ENCODE measurements at regions not wholly inside any gene's neighbourhood (a gene's known extent, or its start where the extent isn't known, plus 50 kb on each side); places are given as distances from the start of the nearest gene placed in this dataset.

- WGBS, 2 experiments (ENCODE audit: insufficient coverage in 2 of 2): 92 to 93% methylated on average over 12 to 16 of the region's 16 CpGs
- no peaks in the 10 kb centered on the region for H3K4me1 ChIP-seq (ENCODE audit: control insufficient read depth, insufficient read depth, low read length, poor library complexity, severe bottlenecking)
- no peak overlapping the region for H3K4me3 ChIP-seq (ENCODE audit: extremely low read depth, insufficient read depth, low read length, poor library complexity, severe bottlenecking)
- H3K36me3 ChIP-seq (ENCODE audit: control insufficient read depth, insufficient read depth, low read length): no peaks in the 10 kb centered on the region
- peaks cover 19% of the 10 kb centered on the region for H3K9me3 ChIP-seq (ENCODE audit: control insufficient read depth, low read length)
- H3K27ac ChIP-seq (ENCODE audit: low read depth, low read length, severe bottlenecking): no peak overlapping the region
Observed at GRCh38 chr9:134564431-134565170, 77.0 kb upstream of the COL5A1 start.

- H3K27ac ChIP-seq (ENCODE audit: low read depth, low read length, severe bottlenecking): no peak overlapping the region
- WGBS, 2 experiments (ENCODE audit: insufficient coverage in 2 of 2): 94 to 98% methylated on average over 7 to 10 of the region's 14 CpGs
- H3K4me1 ChIP-seq (ENCODE audit: control insufficient read depth, insufficient read depth, low read length, poor library complexity, severe bottlenecking): no peaks in the 10 kb centered on the region
Observed at GRCh38 chr9:134565316-134565915, 76.2 kb upstream of the COL5A1 start.

GRCh38 chr9:134566196-134566847 lies 75.3 kb upstream of the COL5A1 start:
- peaks cover 19% of the 10 kb centered on the region for H3K9me3 ChIP-seq (ENCODE audit: control insufficient read depth, low read length)
- no peak overlapping the region for H3K27ac ChIP-seq (ENCODE audit: low read depth, low read length, severe bottlenecking)
- H3K4me3 ChIP-seq (ENCODE audit: extremely low read depth, insufficient read depth, low read length, poor library complexity, severe bottlenecking): no peak overlapping the region
- no peaks in the 10 kb centered on the region for H3K36me3 ChIP-seq (ENCODE audit: control insufficient read depth, insufficient read depth, low read length)
- no peaks in the 10 kb centered on the region for H3K4me1 ChIP-seq (ENCODE audit: control insufficient read depth, insufficient read depth, low read length, poor library complexity, severe bottlenecking)
- 92 to 95% methylated on average over 15 to 16 of the region's 18 CpGs for WGBS, 2 experiments (ENCODE audit: insufficient coverage in 2 of 2)

More at GRCh38 chr9:134565316-134565915, 76.2 kb upstream of the COL5A1 start:
- H3K9me3 ChIP-seq (ENCODE audit: control insufficient read depth, low read length): peaks cover 19% of the 10 kb centered on the region
- H3K36me3 ChIP-seq (ENCODE audit: control insufficient read depth, insufficient read depth, low read length): no peaks in the 10 kb centered on the region
- no peak overlapping the region for H3K4me3 ChIP-seq (ENCODE audit: extremely low read depth, insufficient read depth, low read length, poor library complexity, severe bottlenecking)

- no peak overlapping the region for H3K27ac ChIP-seq (ENCODE audit: low read depth, low read length, severe bottlenecking)
- H3K36me3 ChIP-seq (ENCODE audit: control insufficient read depth, insufficient read depth, low read length): no peaks in the 10 kb centered on the region
- H3K9me3 ChIP-seq (ENCODE audit: control insufficient read depth, low read length): peaks cover 19% of the 10 kb centered on the region
- H3K4me1 ChIP-seq (ENCODE audit: control insufficient read depth, insufficient read depth, low read length, poor library complexity, severe bottlenecking): no peaks in the 10 kb centered on the region
- H3K4me3 ChIP-seq (ENCODE audit: extremely low read depth, insufficient read depth, low read length, poor library complexity, severe bottlenecking): no peak overlapping the region
- WGBS, 2 experiments (ENCODE audit: insufficient coverage in 2 of 2): 96 to 98% methylated on average over 5 of the region's 5 CpGs
Observed at GRCh38 chr9:134566936-134567335, 74.7 kb upstream of the COL5A1 start.

- Histone ChIP-seq H3K9me3 (ENCODE audit: control insufficient read depth, low read length) (peaks cover 19% of the 10 kb centered on the region), H3K4me3 (ENCODE audit: extremely low read depth, insufficient read depth, low read length, poor library complexity, severe bottlenecking) (no peak overlapping the region), H3K36me3 (ENCODE audit: control insufficient read depth, insufficient read depth, low read length) (no peaks in the 10 kb centered on the region), H3K4me1 (ENCODE audit: control insufficient read depth, insufficient read depth, low read length, poor library complexity, severe bottlenecking) (no peaks in the 10 kb centered on the region), H3K27ac (ENCODE audit: low read depth, low read length, severe bottlenecking) (no peak overlapping the region)
- 93 to 100% methylated on average over 2 of the region's 5 CpGs for WGBS, 2 experiments (ENCODE audit: insufficient coverage in 2 of 2)
Observed at GRCh38 chr9:134568116-134568515, 73.5 kb upstream of the COL5A1 start.

GRCh38 chr9:134568811-134569210 lies 72.8 kb upstream of the COL5A1 start:
- H3K4me3 ChIP-seq (ENCODE audit: extremely low read depth, insufficient read depth, low read length, poor library complexity, severe bottlenecking): no peak overlapping the region
- H3K36me3 ChIP-seq (ENCODE audit: control insufficient read depth, insufficient read depth, low read length): no peaks in the 10 kb centered on the region
- WGBS, 2 experiments (ENCODE audit: insufficient coverage in 2 of 2): 100% methylated on average over 1 of the region's 3 CpGs
- no peaks in the 10 kb centered on the region for H3K4me1 ChIP-seq (ENCODE audit: control insufficient read depth, insufficient read depth, low read length, poor library complexity, severe bottlenecking)
- H3K27ac ChIP-seq (ENCODE audit: low read depth, low read length, severe bottlenecking): no peak overlapping the region
- H3K9me3 ChIP-seq (ENCODE audit: control insufficient read depth, low read length): peaks cover 19% of the 10 kb centered on the region

GRCh38 chr9:134569626-134570025 lies 72.0 kb upstream of the COL5A1 start:
- no peak overlapping the region for H3K4me3 ChIP-seq (ENCODE audit: extremely low read depth, insufficient read depth, low read length, poor library complexity, severe bottlenecking)
- no peak overlapping the region for H3K27ac ChIP-seq (ENCODE audit: low read depth, low read length, severe bottlenecking)
- H3K9me3 ChIP-seq (ENCODE audit: control insufficient read depth, low read length): peaks cover 19% of the 10 kb centered on the region
- no peaks in the 10 kb centered on the region for H3K36me3 ChIP-seq (ENCODE audit: control insufficient read depth, insufficient read depth, low read length)
- WGBS, 2 experiments (ENCODE audit: insufficient coverage in 2 of 2): 91 to 98% methylated on average over 6 of the region's 7 CpGs
- H3K4me1 ChIP-seq (ENCODE audit: control insufficient read depth, insufficient read depth, low read length, poor library complexity, severe bottlenecking): no peaks in the 10 kb centered on the region

- H3K4me3 ChIP-seq (ENCODE audit: extremely low read depth, insufficient read depth, low read length, poor library complexity, severe bottlenecking): no peak overlapping the region
Observed at GRCh38 chr9:134570151-134570621, 71.4 kb upstream of the COL5A1 start.

GRCh38 chr9:134570711-134571325 lies 70.8 kb upstream of the COL5A1 start:
- Histone ChIP-seq H3K9me3 (ENCODE audit: control insufficient read depth, low read length) (peaks cover 14% of the 10 kb centered on the region), H3K27ac (ENCODE audit: low read depth, low read length, severe bottlenecking) (no peak overlapping the region), H3K4me1 (ENCODE audit: control insufficient read depth, insufficient read depth, low read length, poor library complexity, severe bottlenecking) (peaks cover 2% of the 10 kb centered on the region), H3K36me3 (ENCODE audit: control insufficient read depth, insufficient read depth, low read length) (no peaks in the 10 kb centered on the region), H3K4me3 (ENCODE audit: extremely low read depth, insufficient read depth, low read length, poor library complexity, severe bottlenecking) (no peak overlapping the region)
- WGBS, 2 experiments (ENCODE audit: insufficient coverage in 2 of 2): 95% methylated on average over 18 of the region's 18 CpGs

More at GRCh38 chr9:134570151-134570621, 71.4 kb upstream of the COL5A1 start:
- no peaks in the 10 kb centered on the region for H3K36me3 ChIP-seq (ENCODE audit: control insufficient read depth, insufficient read depth, low read length)
- H3K4me1 ChIP-seq (ENCODE audit: control insufficient read depth, insufficient read depth, low read length, poor library complexity, severe bottlenecking): no peaks in the 10 kb centered on the region
- peaks cover 19% of the 10 kb centered on the region for H3K9me3 ChIP-seq (ENCODE audit: control insufficient read depth, low read length)
- H3K27ac ChIP-seq (ENCODE audit: low read depth, low read length, severe bottlenecking): no peak overlapping the region
- 95 to 100% methylated on average over 7 to 10 of the region's 10 CpGs for WGBS, 2 experiments (ENCODE audit: insufficient coverage in 2 of 2)

GRCh38 chr9:134571326-134571931 lies 70.2 kb upstream of the COL5A1 start:
- Histone ChIP-seq H3K4me3 (ENCODE audit: extremely low read depth, insufficient read depth, low read length, poor library complexity, severe bottlenecking) (no peak overlapping the region), H3K4me1 (ENCODE audit: control insufficient read depth, insufficient read depth, low read length, poor library complexity, severe bottlenecking) (peaks cover 4% of the 10 kb centered on the region), H3K36me3 (ENCODE audit: control insufficient read depth, insufficient read depth, low read length) (no peaks in the 10 kb centered on the region), H3K27ac (ENCODE audit: low read depth, low read length, severe bottlenecking) (no peak overlapping the region), H3K9me3 (ENCODE audit: control insufficient read depth, low read length) (peaks cover 8% of the 10 kb centered on the region)
- WGBS, 2 experiments (ENCODE audit: insufficient coverage in 2 of 2): 89 to 95% methylated on average over 9 to 12 of the region's 12 CpGs
